K562 (cell line): ENCODE measurements at regions not wholly inside any gene's neighbourhood (a gene's known extent, or its start where the extent isn't known, plus 50 kb on each side); places are given as distances from the start of the nearest gene placed in this dataset.

Source experiments
- ATAC-seq: fragments of 200-7000 bp; cut with Tn5 transposase; 3 replicates; pipeline ENCODE4 v1.9.1; 2020; ENCODE audit warnings: moderate library complexity
- BruUV-seq: library from RNA; stranded (reverse); fragments of 400-500 nt; replicated peaks from 2 replicates; lab custom pipeline; 2021; lab: Mats Ljungman, UMichigan
- CTCF ChIA-PET: fragments of 300-600 bp; formaldehyde crosslinking; extraction: SDS; loops from one replicate; lab custom pipeline; 2021; ENCODE audit warnings: low intra/inter-chr PET ratio; lab: Yijun Ruan, JAX
- POLR2A ChIA-PET: fragments of 300-600, 350-650 bp; sonication (Branson Sonifier 250); formaldehyde crosslinking; extraction: SDS; loops from one replicate; lab custom pipeline; 2021; ENCODE audit warnings: antibody characterized with exemption, inconsistent platforms; lab: Yijun Ruan, JAX
- DNase-seq, 4 experiments: peaks; one replicate each; pipeline versions ENCODE4 v3.0.0 to v3.0.0-alpha.2; 2011 to 2018; ENCODE audit warnings: low spot score in 3 of 4, mixed read lengths in 3 of 4; ENCODE audit errors: extremely low read depth in 1 of 4
- FAIRE-seq: peaks from 2 replicates; lab custom pipeline; 2011; peaks lifted over from hg19 to GRCh38; lab: Jason Lieb, UNC
- H2AFZ ChIP-seq: 2 replicates; pipeline ENCODE4 v1.6.0; 2011; ENCODE audit warnings: low read depth, low read length, control low read depth, inconsistent platforms
- H3K27ac ChIP-seq: fragments of 200-600 bp; 3 replicates; pipeline ENCODE4 v1.8.0; 2011; ENCODE audit warnings: low read depth, mild to moderate bottlenecking, control low read depth, inconsistent platforms, low read length, moderate library complexity, mixed read lengths; ENCODE audit errors: extremely low read depth
- H3K27me3 ChIP-seq, 2 experiments: fragments of 300-600 bp in 1 of 2; 2 replicates in 1 of 2; 3 replicates in 1 of 2; pipeline versions ENCODE4 v1.6.0 to v1.8.0; 2011; ENCODE audit warnings: inconsistent platforms in 2 of 2, low read length in 2 of 2, mild to moderate bottlenecking in 1 of 2, mixed read lengths in 1 of 2, moderate library complexity in 1 of 2; ENCODE audit not compliant: control insufficient read depth in 2 of 2, insufficient read depth in 2 of 2
- H3K36me3 ChIP-seq: fragments of 300-600 bp; 3 replicates; pipeline ENCODE4 v1.8.0; 2011; ENCODE audit warnings: mild to moderate bottlenecking, low read length, inconsistent platforms; ENCODE audit not compliant: control insufficient read depth, insufficient read depth
- H3K4me1 ChIP-seq, 2 experiments: fragments of 200-600 bp in 1 of 2; replicated peaks in 1 of 2; 2 replicates in 1 of 2; 3 replicates in 1 of 2; pipeline versions ENCODE4 v1.5.1 to v1.8.0; 2011; ENCODE audit warnings: inconsistent platforms in 2 of 2, low read length in 2 of 2, mild to moderate bottlenecking in 1 of 2, mixed read lengths in 1 of 2, moderate library complexity in 1 of 2; ENCODE audit not compliant: control insufficient read depth in 2 of 2, insufficient read depth in 2 of 2
- H3K4me2 ChIP-seq: 2 replicates; pipeline ENCODE4 v1.6.1; 2011; ENCODE audit warnings: low read length, control low read depth, inconsistent platforms, mixed read lengths; ENCODE audit not compliant: insufficient read depth
- H3K4me3 ChIP-seq: fragments of 200-600 bp; sonication (generic), shearing (Covaris generic); 2 replicates; pipeline ENCODE4 v1.5.1; 2016; ENCODE audit warnings: control low read depth, inconsistent platforms
- H3K79me2 ChIP-seq: fragments of 200-600 bp; 3 replicates; pipeline ENCODE4 v1.8.0; 2011; ENCODE audit warnings: low read length, inconsistent platforms; ENCODE audit not compliant: control insufficient read depth, insufficient read depth
- H3K9ac ChIP-seq, 2 experiments: 2 replicates each; pipeline versions ENCODE4 v1.6.0 to v1.6.1; 2011; ENCODE audit warnings: low read depth in 2 of 2, low read length in 2 of 2, control low read depth in 1 of 2, inconsistent platforms in 1 of 2, mild to moderate bottlenecking in 1 of 2, mixed read lengths in 1 of 2; ENCODE audit not compliant: insufficient read depth in 1 of 2
- H3K9me1 ChIP-seq: one replicate; pipeline ENCODE4 v1.6.0; 2011; ENCODE audit warnings: inconsistent platforms, mild to moderate bottlenecking, low read length, moderate library complexity; ENCODE audit not compliant: control insufficient read depth, insufficient read depth
- H3K9me3 ChIP-seq: replicated peaks from 2 replicates; pipeline ENCODE4 v1.5.1; 2011; ENCODE audit warnings: low read depth, low read length, inconsistent platforms; ENCODE audit not compliant: control insufficient read depth, insufficient read depth
- H4K20me1 ChIP-seq: replicated peaks from 2 replicates; pipeline ENCODE4 v1.6.1; 2011; ENCODE audit warnings: low read length, inconsistent platforms, mixed read lengths; ENCODE audit not compliant: control insufficient read depth, insufficient read depth
- CHD1 ChIP-seq: fragments of 200-600 bp; sonication (generic); IDR thresholded peaks from one replicate; pipeline ENCODE4 v1.6.1; 2012; ENCODE audit warnings: mild to moderate bottlenecking, moderate library complexity, low read length, inconsistent platforms
- HOMEZ ChIP-seq: fragments of 250-450 bp; sonication (Bioruptor Pico); IDR thresholded peaks from 2 replicates; pipeline ENCODE4 v1.4.0; 2020; ENCODE audit warnings: mild to moderate bottlenecking, moderate library complexity
- ILK ChIP-seq: fragments of 450-650 bp; IDR thresholded peaks from 2 replicates; pipeline ENCODE4 v1.6.1; 2016; ENCODE audit warnings: missing genetic modification characterization, low read depth, mild to moderate bottlenecking, missing compliant biosample characterization, moderate library complexity, borderline replicate concordance
- TSC22D4 ChIP-seq: fragments of 450-650 bp; IDR thresholded peaks from 2 replicates; pipeline ENCODE4 v1.6.1; 2016; ENCODE audit warnings: missing genetic modification characterization, missing biosample characterization, control low read depth
- ZKSCAN1 ChIP-seq: fragments of 150-350 bp; IDR thresholded peaks from 2 replicates; pipeline ENCODE4 v1.6.1; 2016; ENCODE audit warnings: low read depth, low read length
- ZNF696 ChIP-seq: fragments of 250-450 bp; sonication (Bioruptor Pico); conservative IDR thresholded peaks from 2 replicates; pipeline ENCODE4 v1.4.0; 2020; ENCODE audit warnings: mild to moderate bottlenecking, moderate library complexity
- WGBS: fragments of 100-300 bp; shearing (Covaris generic); methylation state at CpG from one replicate; pipeline ENCODE4 v1.1.6; 2016; ENCODE audit warnings: low coverage, mixed read lengths; ENCODE audit not compliant: insufficient coverage; ENCODE audit errors: missing lambda C conversion rate; 5-methylcytosine and 5-hydroxymethylcytosine counted together
- in situ Hi-C: fragments of 300-500 bp; cut with MboI; formaldehyde crosslinking; loops from 4 replicates; pipeline ENCODE4 v1.15.0; 2018; ENCODE audit warnings: inconsistent platforms, mixed read lengths
- intact Hi-C: fragments of 100-400 bp; cut with micrococcal nuclease; formaldehyde crosslinking; loops from 2 replicates; pipeline ENCODE4 v1.14.2; 2022

GRCh38 chr7:156074084-156074483 is 261.8 kb upstream of the SHH start (continued):
- TF ChIP-seq ILK (tag) = no peak
- no peak for TF ChIP-seq ZKSCAN1
- TF ChIP-seq, all 486 proteins: peak for 0

- H3K27me3 ChIP-seq = peaks cover 12 to 67% of the 10 kb centered on the region in 2 experiments; a peak in 3 of 5 replicates
Measured at GRCh38 chr7:156073366-156074052, 261.2 kb upstream of the SHH start.

More at GRCh38 chr7:156073366-156074052, 261.2 kb upstream of the SHH start:
- BruUV-seq = no TSS peak
- FAIRE-seq = no peak
- Histone ChIP-seq H3K4me3 (no peak overlapping the region), H3K4me2 (no peak overlapping the region), H3K27ac (no peak overlapping the region), H2AFZ (no peak overlapping the region), H3K79me2 (no peaks in the 10 kb centered on the region), H3K36me3 (no peaks in the 10 kb centered on the region), H3K9me1 (no peaks in the 10 kb centered on the region), H4K20me1 (no peaks in the 10 kb centered on the region), H3K9ac (no peak overlapping the region), H3K9me3 (no peaks in the 10 kb centered on the region), H3K4me1 (peaks cover 0 to 6% of the 10 kb centered on the region in 2 experiments; a peak in 2 of 5 replicates)
- TF ChIP-seq HOMEZ (CRISPR knock-in tag) (no peak), CHD1 (no peak), ZNF696 (CRISPR knock-in tag) (no peak), TSC22D4 (no peak)
- 2% methylated on average over 13 of the region's 13 CpGs for WGBS
- ChIA-PET POLR2A (interaction anchor here (0.7 to 1.1 kb wide), 2 partner anchors 16 to 21 kb away, joined by 3 to 5 read pairs; no protein-coding TSS in a partner anchor), CTCF (no interaction called here)
- in situ Hi-C loops = loop anchor here (10.0 kb wide), 1 partner anchor 381 kb away; no protein-coding TSS in a partner anchor
- DNase-seq = no peak
- intact Hi-C loops = no loop called here
- no peak for ATAC-seq
